AG04449 (cell line): ENCODE measurements at regions not wholly inside any gene's neighbourhood (a gene's known extent, or its start where the extent isn't known, plus 50 kb on each side); places are given as distances from the start of the nearest gene placed in this dataset.

Source experiments
- CTCF ChIA-PET: fragments of 350-600 bp; formaldehyde crosslinking; extraction: SDS; loops from one replicate; lab custom pipeline; 2021; ENCODE audit warnings: antibody characterized with exemption; lab: Yijun Ruan, JAX
- POLR2A ChIA-PET: fragments of 400-600, 350-600 bp; formaldehyde crosslinking; extraction: SDS; loops from one replicate; lab custom pipeline; 2020; ENCODE audit warnings: antibody characterized with exemption, inconsistent platforms; lab: Yijun Ruan, JAX
- DNase-seq: peaks from one replicate; pipeline ENCODE4 v3.0.0-alpha.2; 2010; ENCODE audit warnings: low read depth, low spot score
- H3K4me3 ChIP-seq: 2 replicates; pipeline ENCODE4 v1.5.1; 2011; ENCODE audit warnings: low read depth, mild to moderate bottlenecking, control low read depth, low read length
- TF ChIP-seq, protein P1 (sequence below): IDR thresholded peaks from one replicate; pipeline ENCODE4 v1.5.1; 2011; ENCODE audit warnings: mild to moderate bottlenecking, moderate library complexity, low read length, control low read depth, inconsistent platforms; ENCODE audit not compliant: insufficient read depth; ENCODE audit errors: missing control alignments

DNA sequence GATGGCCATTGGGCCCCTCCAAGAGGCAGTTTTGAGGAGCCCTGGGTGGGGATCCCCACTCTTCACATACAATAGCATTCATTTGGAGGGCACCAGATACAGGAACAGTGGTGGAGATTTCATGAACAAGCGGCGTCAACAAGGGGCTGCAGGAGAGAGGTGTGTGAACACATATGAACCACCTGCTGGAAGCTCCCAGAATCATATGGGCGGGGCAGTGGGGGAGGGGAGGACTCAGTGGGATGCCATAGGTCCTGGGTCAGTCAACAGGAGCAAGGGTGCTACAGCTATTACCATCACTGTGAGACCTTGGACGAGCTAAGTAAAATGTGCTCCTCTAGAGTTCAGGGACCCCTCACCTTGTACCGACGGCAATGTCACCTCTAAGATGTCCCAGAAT, 100.4 kb upstream of the IRF2BP2 start:
- no peak for DNase-seq
- POLR2A ChIA-PET, result no interaction called here
- TF ChIP-seq, protein P1, sequence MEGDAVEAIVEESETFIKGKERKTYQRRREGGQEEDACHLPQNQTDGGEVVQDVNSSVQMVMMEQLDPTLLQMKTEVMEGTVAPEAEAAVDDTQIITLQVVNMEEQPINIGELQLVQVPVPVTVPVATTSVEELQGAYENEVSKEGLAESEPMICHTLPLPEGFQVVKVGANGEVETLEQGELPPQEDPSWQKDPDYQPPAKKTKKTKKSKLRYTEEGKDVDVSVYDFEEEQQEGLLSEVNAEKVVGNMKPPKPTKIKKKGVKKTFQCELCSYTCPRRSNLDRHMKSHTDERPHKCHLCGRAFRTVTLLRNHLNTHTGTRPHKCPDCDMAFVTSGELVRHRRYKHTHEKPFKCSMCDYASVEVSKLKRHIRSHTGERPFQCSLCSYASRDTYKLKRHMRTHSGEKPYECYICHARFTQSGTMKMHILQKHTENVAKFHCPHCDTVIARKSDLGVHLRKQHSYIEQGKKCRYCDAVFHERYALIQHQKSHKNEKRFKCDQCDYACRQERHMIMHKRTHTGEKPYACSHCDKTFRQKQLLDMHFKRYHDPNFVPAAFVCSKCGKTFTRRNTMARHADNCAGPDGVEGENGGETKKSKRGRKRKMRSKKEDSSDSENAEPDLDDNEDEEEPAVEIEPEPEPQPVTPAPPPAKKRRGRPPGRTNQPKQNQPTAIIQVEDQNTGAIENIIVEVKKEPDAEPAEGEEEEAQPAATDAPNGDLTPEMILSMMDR, result no peak
- CTCF ChIA-PET, result interaction anchor here (1.0 to 1.6 kb wide), 3 partner anchors 9 to 52 kb away, joined by 3 to 4 read pairs (median 3); no protein-coding TSS in a partner anchor
- H3K4me3 ChIP-seq, result no peak overlapping the region

DNA sequence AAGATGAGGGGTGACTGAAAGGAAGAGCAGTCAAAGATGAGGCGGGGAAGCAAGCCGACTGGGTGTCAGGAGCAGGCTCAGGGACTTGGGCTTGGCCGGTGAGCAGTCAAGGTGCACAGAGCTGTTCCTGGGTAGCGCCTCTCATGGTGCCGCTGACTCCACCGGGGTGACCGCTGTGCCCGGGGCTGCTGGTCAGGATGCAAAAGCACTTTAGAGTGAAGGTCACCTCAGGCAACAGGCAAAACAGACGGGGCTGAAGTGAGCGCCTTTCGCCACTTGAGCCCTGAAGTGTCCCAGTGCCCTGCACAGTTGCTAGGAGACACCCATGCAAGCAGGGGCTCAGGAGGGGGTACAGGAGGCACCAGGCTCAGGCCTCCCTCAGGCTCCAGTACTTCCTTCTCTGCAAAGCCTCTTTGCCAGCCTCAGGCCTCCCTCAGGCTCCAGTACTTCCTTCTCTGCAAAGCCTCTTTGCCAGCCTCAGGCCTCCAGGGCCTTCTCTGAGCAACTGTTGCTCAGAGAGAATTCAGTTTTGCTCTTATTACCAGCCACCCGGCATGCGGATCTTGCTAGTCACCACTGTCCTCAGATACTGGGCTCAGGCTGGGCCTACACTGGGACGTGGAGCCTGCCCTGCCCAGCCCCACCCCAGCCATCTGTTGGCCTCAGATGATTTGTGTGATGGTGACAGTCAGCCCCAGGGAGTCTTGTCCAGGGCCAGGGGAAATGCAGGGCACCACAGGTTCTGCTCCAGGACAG, 99.7 kb upstream of the IRF2BP2 start:
- POLR2A ChIA-PET, result no interaction called here

DNA sequence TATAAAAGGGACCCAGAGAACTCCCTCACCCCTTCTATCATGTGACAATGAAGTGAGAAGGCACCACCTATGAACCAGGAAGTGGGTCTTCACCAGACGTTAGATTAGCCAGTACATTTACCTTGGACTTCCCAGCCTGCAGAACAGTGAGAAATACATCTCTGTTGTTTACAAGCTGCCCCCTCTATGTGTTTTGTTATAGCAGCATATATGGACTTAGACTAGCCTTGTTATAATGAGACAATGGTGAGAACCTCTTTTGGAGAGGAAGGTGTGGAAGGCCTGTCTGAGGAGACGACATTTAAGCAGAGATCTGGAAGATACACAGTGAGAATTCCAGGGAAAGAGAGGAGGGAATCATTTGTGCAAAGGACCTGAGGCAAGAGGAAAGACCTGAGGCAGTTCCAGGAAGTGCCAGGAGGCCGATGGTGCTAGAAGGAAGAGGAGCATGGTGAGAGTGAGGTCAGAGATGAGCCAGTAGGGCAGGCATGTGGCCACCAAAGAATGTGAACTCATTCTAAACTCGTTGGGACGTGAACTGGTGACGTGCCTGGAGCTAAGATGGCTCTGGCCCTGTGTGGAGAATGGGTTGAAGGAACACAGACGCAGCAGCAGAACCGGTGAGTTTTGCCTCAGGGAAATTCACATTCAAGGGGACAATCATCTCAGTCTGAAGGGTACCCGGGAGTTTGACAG, 98.9 kb upstream of the IRF2BP2 start:
- H3K4me3 ChIP-seq, result no peak overlapping the region
- TF ChIP-seq, protein P1, result no peak
- POLR2A ChIA-PET, result no interaction called here
- no peak for DNase-seq
- CTCF ChIA-PET, result no interaction called here

More for the DNA sequence above, 99.7 kb upstream of the IRF2BP2 start:
- H3K4me3 ChIP-seq, result no peak overlapping the region
- DNase-seq, result no peak
- TF ChIP-seq, protein P1, result no peak
- CTCF ChIA-PET, result interaction anchor here (1.3 kb wide), 1 partner anchor 8 kb away, joined by 4 read pairs; no protein-coding TSS in a partner anchor

DNA sequence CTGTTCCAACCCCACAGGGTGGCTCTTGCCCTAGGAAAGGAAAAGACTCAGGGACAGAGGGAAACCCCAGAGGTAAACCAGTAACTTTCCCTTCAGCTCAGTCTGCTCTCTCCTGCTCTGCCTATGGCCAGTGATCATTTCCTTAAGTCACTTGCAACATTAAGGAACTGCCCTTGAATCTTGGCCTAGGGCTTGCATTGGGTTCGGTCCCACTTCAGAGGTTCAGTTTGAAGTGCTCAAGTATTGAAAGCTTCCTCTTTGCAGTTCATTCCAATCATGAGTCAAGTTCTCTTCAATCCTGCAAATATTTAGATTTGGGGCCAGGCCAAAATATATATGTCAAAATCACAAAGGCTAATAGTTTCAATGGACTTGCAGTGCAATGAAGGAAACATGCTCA, 97.7 kb upstream of the IRF2BP2 start:
- ChIA-PET POLR2A (no interaction called here), CTCF (interaction anchor here (0.6 to 1.8 kb wide), 6 partner anchors 11 to 217 kb away, joined by 3 to 4 read pairs (median 3); no protein-coding TSS in a partner anchor)
- H3K4me3 ChIP-seq, result no peak overlapping the region
- TF ChIP-seq, protein P1, result no peak
- DNase-seq, result no peak

DNA sequence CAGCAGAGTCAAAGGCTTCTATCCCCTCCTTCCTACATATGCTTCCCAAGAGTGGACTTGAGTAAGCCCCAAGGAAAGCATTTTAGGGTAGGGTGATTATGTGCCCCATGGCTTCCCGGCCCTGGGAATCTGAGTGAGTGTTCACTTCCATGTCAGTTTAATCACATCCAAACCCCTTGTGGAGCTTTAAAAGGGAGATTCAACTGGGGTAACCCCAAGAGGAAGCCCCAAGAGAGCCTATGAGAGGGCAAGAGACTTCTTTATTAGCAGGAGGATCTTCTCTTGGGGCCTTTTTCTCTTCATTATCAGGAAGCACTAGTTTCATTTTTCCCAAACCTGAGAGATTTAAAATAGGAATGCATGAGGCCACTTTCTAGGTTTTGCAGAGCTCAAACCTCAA, 97.0 kb upstream of the IRF2BP2 start:
- CTCF ChIA-PET, result interaction anchor here (0.7 to 1.8 kb wide), 5 partner anchors 10 to 218 kb away, joined by 3 to 4 read pairs (median 3); no protein-coding TSS in a partner anchor
- DNase-seq, result no peak
- no peak overlapping the region for H3K4me3 ChIP-seq
- TF ChIP-seq, protein P1, result no peak
- POLR2A ChIA-PET, result no interaction called here

DNA sequence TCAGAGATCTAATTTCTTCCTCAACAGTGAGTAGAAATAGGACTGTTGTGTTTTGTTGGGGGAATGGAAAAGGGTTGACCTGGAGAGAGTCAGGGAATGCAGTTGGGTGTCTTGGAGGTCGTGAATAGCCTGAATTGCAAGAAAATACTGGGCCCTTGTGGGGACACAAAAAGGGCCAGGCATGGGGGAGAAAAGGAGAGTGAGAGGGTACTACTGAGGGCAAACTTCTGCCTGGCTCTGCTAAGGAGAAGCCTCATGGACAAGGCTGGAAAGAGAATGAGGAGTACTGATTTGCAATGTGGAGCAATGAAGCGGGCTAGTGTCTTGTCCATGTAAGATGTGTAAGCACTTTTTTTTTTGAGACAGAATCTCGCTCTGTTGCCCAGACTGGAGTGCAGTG, 96.2 kb upstream of the IRF2BP2 start:
- ChIA-PET POLR2A (no interaction called here), CTCF (interaction anchor here (0.6 to 5.9 kb wide), 2 partner anchors 14 to 345 kb away, joined by 3 to 47 read pairs; no protein-coding TSS in a partner anchor)
- no peak for DNase-seq
- TF ChIP-seq, protein P1, result no peak
- H3K4me3 ChIP-seq, result no peak overlapping the region
